Calu3 (cell line): ENCODE measurements at regions not wholly inside any gene's neighbourhood (a gene's known extent, or its start where the extent isn't known, plus 50 kb on each side); places are given as distances from the start of the nearest gene placed in this dataset.

Source experiments
- BruUV-seq: library from RNA; stranded (reverse); fragments of 400-500 nt; replicated peaks from 2 replicates; lab custom pipeline; 2021; lab: Mats Ljungman, UMichigan
- CTCF ChIA-PET: fragments of 300-600 bp; sonication (Branson Sonifier 250); formaldehyde crosslinking; loops from one replicate; lab custom pipeline; 2022; ENCODE audit warnings: antibody characterized with exemption; lab: Charles Lee
- DNase-seq: peaks from one replicate; pipeline ENCODE4 v3.0.0; 2022
- H3K27ac Mint-ChIP-seq: one replicate; pipeline ENCODE4 v1.8.0; 2022; ENCODE audit warnings: mixed read lengths; ENCODE audit not compliant: unreplicated experiment
- H3K27me3 Mint-ChIP-seq: one replicate; pipeline ENCODE4 v1.8.0; 2022; ENCODE audit warnings: mixed read lengths; ENCODE audit not compliant: unreplicated experiment
- H3K36me3 Mint-ChIP-seq: one replicate; pipeline ENCODE4 v1.8.0; 2022; ENCODE audit warnings: mild to moderate bottlenecking, moderate library complexity, mixed read lengths; ENCODE audit not compliant: insufficient read depth, unreplicated experiment
- H3K4me1 Mint-ChIP-seq: one replicate; pipeline ENCODE4 v1.8.0; 2022; ENCODE audit warnings: mild to moderate bottlenecking, low read depth, mixed read lengths; ENCODE audit not compliant: unreplicated experiment
- H3K4me3 Mint-ChIP-seq: one replicate; pipeline ENCODE4 v1.8.0; 2022; ENCODE audit warnings: mild to moderate bottlenecking, low read depth, moderate library complexity, mixed read lengths; ENCODE audit not compliant: unreplicated experiment
- H3K9me3 Mint-ChIP-seq: one replicate; pipeline ENCODE4 v1.8.0; 2022; ENCODE audit warnings: low read depth, mixed read lengths; ENCODE audit not compliant: unreplicated experiment
- CTCF ChIP-seq: fragments of 200-600 bp; IDR thresholded peaks from one replicate; pipeline ENCODE4 v1.8.0; 2022; ENCODE audit warnings: antibody characterized with exemption; ENCODE audit not compliant: unreplicated experiment
- intact Hi-C: fragments of 100-400 bp; cut with micrococcal nuclease; formaldehyde crosslinking; loops from one replicate; pipeline ENCODE4 v1.10.0; 2022; ENCODE audit not compliant: unreplicated experiment

GRCh38 chr13:54927538-54927937 is 1898.9 kb downstream of the OLFM4 start:
- DNase-seq, result no peak
- Mint-ChIP-seq H3K4me3 (no peak overlapping the region), H3K9me3 (peaks cover 14% of the 10 kb centered on the region), H3K36me3 (no peaks in the 10 kb centered on the region), H3K27ac (no peak overlapping the region), H3K4me1 (no peaks in the 10 kb centered on the region), H3K27me3 (no peaks in the 10 kb centered on the region)
- CTCF ChIA-PET, result no interaction called here
- TF ChIP-seq CTCF, result no peak
- BruUV-seq, result no TSS peak
- intact Hi-C loops, result no loop called here

GRCh38 chr13:54928071-54928470 is 1899.5 kb downstream of the OLFM4 start:
- DNase-seq, result no peak
- peaks cover 12% of the 10 kb centered on the region for H3K9me3 Mint-ChIP-seq
- BruUV-seq, result no TSS peak
- CTCF ChIA-PET, result no interaction called here
- no peaks in the 10 kb centered on the region for H3K36me3 Mint-ChIP-seq
- intact Hi-C loops, result no loop called here
- H3K4me1 Mint-ChIP-seq, result no peaks in the 10 kb centered on the region
- no peak overlapping the region for H3K4me3 Mint-ChIP-seq
- no peak overlapping the region for H3K27ac Mint-ChIP-seq
- H3K27me3 Mint-ChIP-seq, result no peaks in the 10 kb centered on the region
- TF ChIP-seq CTCF, result no peak

GRCh38 chr13:54934121-54934520 is 1905.5 kb downstream of the OLFM4 start:
- intact Hi-C loops, result no loop called here
- no TSS peak for BruUV-seq
- no peak overlapping the region for H3K4me3 Mint-ChIP-seq
- peaks cover 7% of the 10 kb centered on the region for H3K9me3 Mint-ChIP-seq
- H3K4me1 Mint-ChIP-seq, result no peaks in the 10 kb centered on the region
- CTCF ChIA-PET, result no interaction called here
- no peak for TF ChIP-seq CTCF
- H3K36me3 Mint-ChIP-seq, result no peaks in the 10 kb centered on the region
- H3K27me3 Mint-ChIP-seq, result no peaks in the 10 kb centered on the region
- no peak overlapping the region for H3K27ac Mint-ChIP-seq
- no peak for DNase-seq

- Mint-ChIP-seq H3K4me3 (no peak overlapping the region), H3K36me3 (no peaks in the 10 kb centered on the region), H3K27me3 (no peaks in the 10 kb centered on the region), H3K9me3 (peaks cover 12% of the 10 kb centered on the region), H3K27ac (no peak overlapping the region), H3K4me1 (no peaks in the 10 kb centered on the region)
- no TSS peak for BruUV-seq
- intact Hi-C loops, result no loop called here
- TF ChIP-seq CTCF, result no peak
- no peak for DNase-seq
- CTCF ChIA-PET, result no interaction called here
Observed at GRCh38 chr13:54945973-54946372, 1917.4 kb downstream of the OLFM4 start.
